ENCODE measurements at regions not wholly inside any gene's neighbourhood (a gene's known extent, or its start where the extent isn't known, plus 50 kb on each side); places are given as distances from the start of the nearest gene placed in this dataset.

- DNase-seq, result no peak
Measured at GRCh38 chr2:126990605-126991532, 92.2 kb downstream of the TEX51 start.

GRCh38 chr2:126994340-126994777, 95.7 kb downstream of the TEX51 start:
- DNase-seq, result no peak

GRCh38 chr2:126995621-126996377, 97.1 kb downstream of the TEX51 start:
- no peak for DNase-seq

GRCh38 chr2:126996378-126996699, 97.6 kb downstream of the TEX51 start:
- DNase-seq, result no peak

All from activated naive CD4-positive, alpha-beta T cell treated with Interleukin-2 at 50 U/mL for 16 hours (primary cell).